GM21360 (cell line): ENCODE measurements at regions not wholly inside any gene's neighbourhood (a gene's known extent, or its start where the extent isn't known, plus 50 kb on each side); places are given as distances from the start of the nearest gene placed in this dataset.

Experiments used
- ATAC-seq: cut with Tn5 transposase; IDR thresholded peaks from one replicate; pipeline ENCODE4 v1.9.1; 2021; ENCODE audit warnings: mild to moderate bottlenecking, moderate library complexity; ENCODE audit not compliant: unreplicated experiment

DNA sequence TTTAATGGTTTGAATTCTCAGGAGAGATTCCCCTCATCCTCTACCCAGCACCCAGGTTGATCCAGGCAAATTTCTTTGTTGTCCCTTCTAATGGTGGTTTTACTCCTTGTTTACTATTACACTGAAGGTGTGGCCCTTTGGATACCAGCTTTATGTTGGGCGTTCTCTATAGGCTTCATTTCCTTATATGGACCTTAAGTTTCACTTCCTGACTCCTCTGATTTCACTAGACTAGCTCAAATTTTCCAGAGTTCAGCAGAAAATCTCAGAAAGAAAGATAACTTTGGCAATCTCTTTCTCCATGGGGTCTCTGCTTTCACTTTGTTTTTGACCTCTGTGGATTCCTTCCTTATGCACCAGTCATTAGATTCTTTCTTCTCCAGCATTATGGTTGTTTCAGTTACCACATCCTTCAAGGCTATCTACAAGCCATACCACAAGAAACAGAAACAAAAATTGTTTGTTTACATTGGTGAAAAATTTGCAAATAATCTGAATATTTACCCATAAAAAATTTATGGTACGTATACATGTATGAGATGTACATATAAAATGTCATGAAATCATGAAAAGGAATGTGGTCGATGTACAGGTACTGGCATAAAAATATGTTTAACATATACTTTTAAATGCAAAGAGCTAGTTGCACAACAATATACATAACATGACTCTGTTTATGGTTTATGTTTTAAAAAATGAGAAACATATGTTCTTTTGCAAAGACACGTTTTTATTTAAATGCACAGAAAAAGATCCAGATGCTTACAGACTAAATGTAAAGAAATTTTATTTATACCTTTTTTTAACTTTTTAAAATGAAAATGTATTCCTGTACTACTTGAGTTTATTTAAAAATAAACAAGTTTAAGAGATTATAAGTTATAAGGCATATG lies 212.6 kb downstream of the LACC1 start:
- no peak for ATAC-seq

- no peak for ATAC-seq
Observed at GRCh38 chr13:44093607-44094564, 214.2 kb downstream of the LACC1 start.

DNA sequence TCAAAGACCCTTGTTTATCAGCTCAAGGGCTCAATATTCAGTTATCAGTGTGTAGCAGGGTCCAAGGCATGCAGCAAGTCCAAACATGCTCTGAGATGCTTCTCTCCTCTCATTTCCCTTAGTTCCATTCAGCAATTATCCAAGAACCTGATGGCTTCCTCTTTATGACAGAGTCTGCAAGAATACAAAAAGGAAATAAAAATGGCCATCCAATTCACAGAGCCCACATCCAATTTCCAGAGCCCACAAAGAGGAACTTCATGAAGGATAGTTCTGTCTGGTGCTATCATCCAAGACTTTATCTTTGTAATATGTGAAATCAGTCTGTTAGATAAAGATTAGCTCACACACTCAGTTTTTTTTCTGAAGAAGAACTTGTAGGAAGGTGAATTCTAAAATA lies 217.2 kb downstream of the LACC1 start:
- no peak for ATAC-seq

- no peak for ATAC-seq
Observed at GRCh38 chr13:44098559-44098958, 218.9 kb downstream of the LACC1 start.

DNA sequence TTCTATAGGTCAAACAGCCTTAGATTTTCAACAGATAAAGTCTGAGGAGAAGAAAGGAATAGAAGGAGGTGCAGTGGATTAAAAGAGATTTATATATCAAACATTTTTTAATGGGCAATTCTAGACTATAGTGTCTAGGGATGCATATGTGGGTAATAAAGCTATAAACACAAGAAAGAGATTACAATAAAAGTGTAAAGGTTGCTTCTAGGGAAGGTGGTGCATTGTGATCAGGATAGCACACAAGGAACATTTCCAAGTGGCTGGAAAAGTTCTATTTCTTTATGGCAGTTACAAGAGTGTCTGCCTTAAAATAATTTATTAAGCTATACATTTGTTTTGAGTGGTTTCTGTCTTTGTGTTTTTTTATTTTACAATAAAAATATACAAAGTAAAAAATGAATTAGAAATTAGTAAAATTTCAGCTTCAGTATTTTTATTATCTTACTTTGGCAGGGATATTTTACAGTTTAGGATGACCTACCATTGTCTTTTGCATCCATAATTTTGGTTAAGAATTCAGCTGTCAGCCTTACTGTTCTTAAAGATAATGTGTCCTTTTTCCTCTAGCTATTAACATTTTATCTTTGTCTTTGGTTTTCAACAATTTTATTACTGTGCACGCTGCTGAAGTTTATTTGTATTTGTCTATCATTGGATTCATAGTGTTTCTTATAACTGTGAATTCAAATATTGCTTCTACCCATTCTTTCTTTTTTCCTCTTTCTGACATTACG lies 221.8 kb downstream of the LACC1 start:
- ATAC-seq, result no peak

DNA sequence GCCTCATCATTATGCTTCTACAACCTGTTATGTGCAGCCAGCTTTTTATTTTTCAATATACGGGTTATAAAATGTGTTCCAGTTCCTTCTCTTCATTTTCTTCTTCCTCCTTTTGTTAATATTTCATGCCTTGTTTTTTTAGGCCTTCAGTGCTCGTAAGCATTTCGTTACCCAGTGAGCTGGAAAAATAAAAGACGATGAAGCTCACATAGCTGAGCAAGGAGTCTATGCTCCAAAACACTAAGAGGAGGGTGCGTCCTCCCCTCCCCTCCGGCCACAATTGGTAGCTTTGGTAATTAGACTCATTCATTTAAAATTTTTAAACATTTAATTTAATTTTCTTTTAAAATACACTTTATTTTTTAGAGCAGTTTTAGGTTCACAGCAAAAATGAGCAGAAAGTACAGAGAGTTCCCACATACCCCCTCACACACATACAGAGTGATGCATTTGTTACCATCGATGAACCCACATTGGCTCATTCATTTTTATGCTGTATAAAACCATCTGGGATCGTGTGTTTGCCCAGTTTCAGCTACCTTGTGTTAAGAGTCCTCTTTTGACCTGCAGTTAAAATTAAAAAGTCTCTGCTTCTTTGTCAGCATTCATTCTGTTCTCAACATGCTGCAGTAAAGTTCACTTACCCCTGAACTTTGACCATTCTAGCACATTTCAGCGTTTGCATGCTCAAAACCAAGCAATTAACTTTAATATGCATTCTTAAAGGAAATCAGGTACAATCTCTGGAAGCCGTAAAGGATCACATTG lies 223.9 kb downstream of the LACC1 start:
- ATAC-seq, result no peak

GRCh38 chr13:44104197-44104490 lies 224.4 kb downstream of the LACC1 start:
- no peak for ATAC-seq

DNA sequence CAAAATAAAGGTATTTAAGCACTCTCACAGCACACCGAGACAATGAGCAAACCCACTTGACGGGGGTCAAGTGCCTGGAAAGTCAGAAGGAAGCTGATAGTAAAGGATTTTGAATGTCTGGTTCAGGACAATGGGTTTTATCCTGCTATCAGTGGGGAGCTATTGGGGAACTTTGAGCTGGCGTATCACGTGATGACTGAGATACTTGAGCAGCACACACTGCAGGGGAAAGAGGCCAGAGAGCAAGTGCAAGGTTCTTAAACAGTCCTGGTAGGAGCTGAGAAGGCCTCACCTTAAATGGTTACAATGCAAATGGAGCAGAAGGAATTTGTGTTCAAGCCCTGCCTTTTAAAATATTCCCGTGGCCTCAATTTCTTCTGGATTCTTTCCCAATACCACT lies 225.3 kb downstream of the LACC1 start:
- ATAC-seq, result no peak

- ATAC-seq, result no peak
Observed at GRCh38 chr13:44106266-44107152, 226.8 kb downstream of the LACC1 start.

DNA sequence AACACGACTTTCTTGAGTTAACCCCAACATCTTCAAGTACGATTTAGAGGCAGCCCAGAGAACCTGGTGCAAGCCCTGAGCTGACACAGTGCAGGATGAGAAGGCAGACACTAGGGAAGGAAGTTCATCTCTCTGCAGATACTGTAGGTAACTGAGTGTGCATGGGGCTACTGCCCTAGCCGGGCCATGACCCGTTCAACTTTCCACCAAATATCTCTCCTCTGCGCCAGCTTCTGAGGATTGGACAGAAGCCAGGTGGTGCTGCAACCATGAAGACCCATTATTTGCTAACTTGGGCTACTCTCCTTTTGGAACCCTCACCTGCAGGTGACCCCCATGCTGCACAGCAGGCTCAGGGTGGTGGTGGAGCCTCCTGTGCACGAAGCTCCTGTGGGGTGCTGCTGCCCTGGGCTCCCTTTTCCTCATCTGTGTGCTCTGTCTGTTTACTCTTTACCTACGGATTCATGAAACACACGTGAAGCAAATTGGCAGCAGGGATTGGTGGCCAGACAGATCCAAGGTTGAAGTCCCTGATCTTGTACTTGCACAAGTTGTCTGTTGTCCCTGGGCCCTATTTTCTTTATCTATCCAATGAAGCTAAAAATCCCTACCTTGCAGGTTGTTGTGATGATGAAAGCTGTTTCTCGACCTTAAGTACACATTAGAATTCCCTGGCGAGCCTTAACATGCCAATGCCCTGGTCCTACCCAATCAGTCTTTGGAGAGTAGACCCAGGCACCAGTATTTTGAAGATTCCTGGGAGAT lies 227.8 kb downstream of the LACC1 start:
- no peak for ATAC-seq

DNA sequence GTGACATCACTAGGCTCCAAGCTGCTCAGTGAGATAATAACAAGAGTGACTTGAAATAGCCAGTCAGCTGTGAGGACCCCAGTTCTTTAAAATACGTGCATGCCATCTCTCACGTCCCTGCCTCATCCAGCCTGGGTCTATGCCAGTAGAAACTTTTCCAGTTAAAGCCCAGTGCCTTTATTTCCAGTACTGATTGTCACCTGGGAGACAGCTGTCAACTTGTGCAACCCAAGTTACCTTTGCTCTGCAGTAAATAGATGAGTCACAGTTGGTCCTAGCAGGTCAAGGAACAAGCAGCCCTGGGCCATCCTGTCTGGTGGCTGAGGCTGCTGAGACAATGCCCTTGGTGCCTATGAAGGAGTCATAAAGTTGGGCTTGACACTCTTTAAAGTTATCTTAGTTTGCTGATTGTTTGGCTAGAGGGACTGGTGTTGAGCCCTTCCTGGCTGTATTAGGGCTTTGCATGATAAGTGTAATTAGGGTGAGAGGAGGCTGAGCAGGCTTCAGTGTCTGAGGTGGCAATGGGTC lies 228.7 kb downstream of the LACC1 start:
- no peak for ATAC-seq

- no peak for ATAC-seq
Observed at GRCh38 chr13:44110091-44110621, 230.5 kb downstream of the LACC1 start.

DNA sequence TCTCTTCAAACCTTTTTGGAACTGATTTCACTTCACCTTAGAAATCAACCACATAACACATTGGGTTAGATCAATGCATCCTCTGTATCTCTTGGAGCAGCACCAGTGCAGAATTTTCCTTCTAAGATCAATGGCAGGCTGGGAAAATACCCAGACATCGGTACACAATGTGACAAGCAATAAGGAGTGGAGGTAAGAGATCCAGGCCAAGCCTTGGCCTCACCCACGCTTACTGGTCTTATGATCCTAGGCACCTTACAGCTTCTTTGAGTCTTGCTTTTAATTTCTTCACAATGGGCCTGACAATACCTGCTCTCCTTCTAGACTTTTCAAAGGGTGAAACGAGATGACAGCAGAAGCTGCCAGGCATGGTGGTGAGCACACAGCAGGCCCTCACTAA lies 232.0 kb downstream of the LACC1 start:
- no peak for ATAC-seq

DNA sequence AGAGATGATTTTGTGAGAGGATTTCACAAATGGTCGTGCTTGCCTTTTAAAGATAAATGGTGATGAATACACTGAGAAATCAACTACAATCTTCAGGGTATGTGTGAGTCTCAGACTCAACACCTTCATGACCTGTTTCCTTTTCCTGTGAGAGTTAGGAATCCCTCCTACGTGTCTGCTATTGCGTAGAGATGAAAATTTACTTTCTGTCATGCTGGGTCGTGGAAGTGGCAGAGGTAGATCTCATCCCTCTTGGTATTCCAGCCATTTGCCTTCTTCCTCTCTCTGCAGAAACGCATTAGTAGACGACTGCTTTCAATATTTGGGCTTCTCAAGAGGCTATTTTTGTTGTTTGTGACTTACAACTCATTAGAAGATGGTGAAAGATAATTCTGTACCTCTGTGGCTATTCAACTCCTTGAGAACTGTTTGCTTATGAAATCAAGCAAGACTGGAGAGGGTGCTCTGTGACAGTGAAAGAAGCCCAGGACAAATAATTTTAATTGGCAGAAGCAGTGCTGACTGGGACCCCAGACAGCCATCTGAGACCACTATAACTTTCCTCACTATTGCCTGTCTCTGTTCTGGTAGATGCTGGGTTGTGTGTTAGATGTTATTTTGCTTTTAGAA lies 233.1 kb downstream of the LACC1 start:
- ATAC-seq, result no peak

DNA sequence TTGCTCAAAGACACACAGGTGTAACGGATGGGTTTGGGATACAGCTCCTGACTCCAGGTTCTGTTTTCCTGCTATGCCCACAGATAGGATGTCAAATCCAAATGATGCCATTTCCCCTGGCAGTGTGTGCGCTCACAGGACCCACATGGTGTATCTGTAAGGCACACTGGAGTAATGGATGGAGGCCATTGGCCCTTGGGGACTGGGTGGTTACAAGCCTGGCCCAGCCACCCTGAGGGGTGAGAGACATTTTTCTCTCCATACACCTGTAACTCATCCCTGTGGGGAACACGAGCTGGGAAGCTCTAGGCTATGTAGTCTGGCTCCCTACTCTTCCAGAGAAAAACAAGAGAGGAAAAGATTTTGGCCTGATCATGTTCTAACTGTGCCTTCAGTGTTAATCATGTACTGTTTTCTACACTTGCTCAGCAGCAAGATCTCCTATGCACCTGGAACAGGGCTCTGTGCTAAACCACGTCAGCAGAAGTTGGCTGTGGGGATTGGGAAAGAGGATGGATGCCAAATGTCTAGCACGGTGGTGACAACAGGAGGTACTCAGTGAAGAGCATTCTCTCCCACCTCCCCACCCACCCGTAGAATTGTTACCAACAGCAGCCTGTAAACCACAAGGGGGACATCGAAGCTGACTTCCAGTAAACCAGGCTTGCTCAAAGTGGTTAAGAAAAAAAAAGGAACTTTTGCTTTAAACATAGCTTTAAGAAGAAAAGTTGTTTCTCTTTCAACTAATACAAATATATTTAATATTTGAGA lies 237.0 kb downstream of the LACC1 start:
- ATAC-seq, result no peak

- no peak for ATAC-seq
Observed at GRCh38 chr13:44117351-44117750, 237.6 kb downstream of the LACC1 start.

DNA sequence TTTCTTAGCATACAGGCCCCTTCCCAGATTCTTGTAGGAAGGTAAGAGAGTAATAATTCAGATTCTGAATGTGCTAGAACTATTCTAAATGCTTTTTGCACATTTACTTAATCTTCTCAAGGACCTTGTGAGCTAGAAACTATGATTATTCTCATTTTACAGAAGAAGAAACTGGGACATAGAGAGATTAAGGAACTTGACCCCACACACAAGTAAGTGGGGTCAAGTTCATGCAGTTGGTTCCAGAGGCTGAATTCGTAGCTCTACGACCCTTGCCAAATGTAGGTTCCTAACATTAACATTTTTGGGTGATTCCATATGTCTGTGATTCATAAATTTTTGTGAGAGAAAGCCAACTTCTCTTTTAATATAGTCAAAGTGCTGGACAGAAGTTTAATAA lies 238.1 kb downstream of the LACC1 start:
- ATAC-seq, result no peak
